ENCODE measurements at regions not wholly inside any gene's neighbourhood (a gene's known extent, or its start where the extent isn't known, plus 50 kb on each side); places are given as distances from the start of the nearest gene placed in this dataset.

GRCh38 chr2:51510303-51510702, 478.4 kb upstream of the NRXN1 start:
- no peak for DNase-seq
- no peaks in the 10 kb centered on the region for H3K36me3 Mint-ChIP-seq (ENCODE audit: low read depth)
- intact Hi-C loops (cut with DNase I, micrococcal nuclease), result no loop called here
- peaks cover 4% of the 10 kb centered on the region for H3K9me3 Mint-ChIP-seq (ENCODE audit: low read depth)
- no peak for ATAC-seq
- ChIA-PET CTCF (no interaction called here), POLR2A (no interaction called here)
- H3K27me3 Mint-ChIP-seq, result no peaks in the 10 kb centered on the region
- H3K27ac Mint-ChIP-seq, result no peak overlapping the region
- no peak overlapping the region for H3K4me3 Mint-ChIP-seq
- H3K4me1 Mint-ChIP-seq, result no peaks in the 10 kb centered on the region

DNA sequence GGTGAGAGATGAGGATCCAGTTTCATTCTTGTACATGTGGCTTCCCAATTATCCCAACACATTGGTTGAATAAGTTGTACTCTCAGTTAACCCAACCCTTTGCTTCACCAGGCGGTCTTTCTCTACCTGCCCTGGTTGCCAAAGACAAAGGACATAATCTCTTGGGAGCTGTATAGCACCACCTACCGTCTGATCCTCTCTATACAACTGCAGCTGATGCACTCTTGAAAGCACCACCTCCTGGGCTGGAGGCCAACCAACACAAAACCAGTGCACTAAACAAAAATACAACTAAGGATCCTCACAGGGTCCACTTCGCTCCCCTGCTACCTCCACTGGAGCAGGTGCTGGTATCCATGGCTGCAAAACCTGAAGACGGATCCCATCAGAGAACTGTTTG, 473.6 kb upstream of the NRXN1 start:
- no peak overlapping the region for H3K4me3 Mint-ChIP-seq
- no peaks in the 10 kb centered on the region for H3K4me1 Mint-ChIP-seq
- no peaks in the 10 kb centered on the region for H3K9me3 Mint-ChIP-seq (ENCODE audit: low read depth)
- DNase-seq, result no peak
- H3K36me3 Mint-ChIP-seq (ENCODE audit: low read depth), result no peaks in the 10 kb centered on the region
- CTCF ChIA-PET, result no interaction called here
- H3K27ac Mint-ChIP-seq, result no peak overlapping the region
- no peaks in the 10 kb centered on the region for H3K27me3 Mint-ChIP-seq
- POLR2A ChIA-PET, result no interaction called here
- no peak for ATAC-seq
- intact Hi-C loops (cut with DNase I, micrococcal nuclease), result no loop called here

DNA sequence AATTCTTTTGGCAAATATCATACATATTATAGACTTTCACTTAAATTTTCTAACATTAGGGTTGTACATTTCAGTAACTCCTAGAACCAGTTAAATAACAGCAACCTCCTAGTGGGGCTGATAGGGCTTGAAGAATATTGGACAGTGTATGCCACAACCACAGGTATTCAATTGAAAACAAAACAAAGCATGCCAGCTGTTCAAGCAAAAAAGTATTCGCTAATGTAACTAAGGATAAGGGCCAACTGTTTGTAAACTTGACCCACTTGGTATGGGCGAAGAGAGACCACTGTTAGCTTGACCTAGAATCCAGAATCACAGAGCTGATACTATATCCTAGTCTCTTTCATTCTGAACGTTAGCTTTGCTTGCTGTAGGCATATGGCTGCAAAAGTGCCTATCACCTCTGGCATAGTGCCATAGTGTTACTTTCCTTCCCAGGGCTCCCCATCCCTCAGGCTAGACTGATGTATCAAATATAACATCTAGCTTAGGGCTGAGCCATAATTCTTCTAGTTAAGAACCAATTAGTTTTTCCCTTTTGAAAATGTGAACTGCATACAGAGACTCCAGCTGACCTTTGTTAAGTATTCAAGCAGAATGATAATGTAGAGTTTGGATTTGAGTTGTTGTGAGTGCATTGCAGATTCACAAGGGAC, 458.8 kb upstream of the NRXN1 start:
- H3K36me3 Mint-ChIP-seq (ENCODE audit: low read depth), result no peaks in the 10 kb centered on the region
- POLR2A ChIA-PET, result no interaction called here
- H3K9me3 Mint-ChIP-seq (ENCODE audit: low read depth), result peaks cover 19% of the 10 kb centered on the region
- no peak overlapping the region for H3K4me3 Mint-ChIP-seq
- H3K27me3 Mint-ChIP-seq, result no peaks in the 10 kb centered on the region
- H3K27ac Mint-ChIP-seq, result no peak overlapping the region
- intact Hi-C loops (cut with DNase I, micrococcal nuclease), result no loop called here
- CTCF ChIA-PET, result no interaction called here
- ATAC-seq, result no peak
- no peaks in the 10 kb centered on the region for H3K4me1 Mint-ChIP-seq
- DNase-seq, result no peak

DNA sequence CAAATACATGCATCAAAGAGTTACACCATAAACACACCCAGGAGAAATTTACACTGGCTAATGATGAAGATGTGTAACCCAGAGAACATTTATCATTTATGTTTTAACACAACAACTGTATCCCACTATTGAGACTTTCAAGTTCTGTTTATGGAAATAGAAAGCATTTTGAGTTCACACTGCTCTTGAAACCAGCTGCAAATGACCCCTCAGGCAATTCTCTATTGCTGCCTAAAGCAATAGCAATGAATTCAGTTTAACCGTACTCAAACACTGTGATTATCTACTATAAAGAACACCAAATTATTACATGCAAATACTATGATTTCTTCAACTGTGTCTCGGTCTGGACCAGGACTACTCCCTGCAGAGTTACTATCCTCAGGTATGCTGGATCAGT, 452.7 kb upstream of the NRXN1 start:
- ATAC-seq (no peak), DNase-seq (no peak)
- ChIA-PET CTCF (no interaction called here), POLR2A (no interaction called here)
- Mint-ChIP-seq H3K4me1 (no peaks in the 10 kb centered on the region), H3K36me3 (ENCODE audit: low read depth) (no peaks in the 10 kb centered on the region), H3K27ac (no peak overlapping the region), H3K27me3 (no peaks in the 10 kb centered on the region), H3K9me3 (ENCODE audit: low read depth) (peaks cover 18% of the 10 kb centered on the region), H3K4me3 (no peak overlapping the region)
- intact Hi-C loops (cut with DNase I, micrococcal nuclease), result no loop called here

DNA sequence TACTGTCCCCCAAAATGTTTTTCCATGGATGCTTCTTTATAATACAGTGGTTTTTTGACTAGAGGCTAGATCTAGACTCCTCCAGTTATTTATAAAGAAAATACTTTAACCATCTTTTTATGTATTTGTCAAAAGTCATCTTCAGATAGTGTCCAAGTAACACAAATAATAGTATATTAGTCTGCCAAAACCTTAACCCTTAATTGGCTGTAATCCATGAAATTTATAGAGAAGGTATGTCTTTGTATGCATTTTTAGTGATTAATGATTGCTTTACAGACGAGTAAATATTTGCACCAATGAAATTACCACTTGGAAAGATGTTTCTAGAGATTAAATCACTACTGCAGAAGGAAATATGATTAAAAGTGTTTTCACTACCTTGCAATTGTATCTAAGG, 451.8 kb upstream of the NRXN1 start:
- Mint-ChIP-seq H3K4me3 (no peak overlapping the region), H3K27me3 (no peaks in the 10 kb centered on the region), H3K9me3 (ENCODE audit: low read depth) (peaks cover 15% of the 10 kb centered on the region), H3K4me1 (no peaks in the 10 kb centered on the region), H3K27ac (no peak overlapping the region), H3K36me3 (ENCODE audit: low read depth) (no peaks in the 10 kb centered on the region)
- intact Hi-C loops (cut with DNase I, micrococcal nuclease), result no loop called here
- DNase-seq (no peak), ATAC-seq (no peak)
- ChIA-PET CTCF (no interaction called here), POLR2A (no interaction called here)

DNA sequence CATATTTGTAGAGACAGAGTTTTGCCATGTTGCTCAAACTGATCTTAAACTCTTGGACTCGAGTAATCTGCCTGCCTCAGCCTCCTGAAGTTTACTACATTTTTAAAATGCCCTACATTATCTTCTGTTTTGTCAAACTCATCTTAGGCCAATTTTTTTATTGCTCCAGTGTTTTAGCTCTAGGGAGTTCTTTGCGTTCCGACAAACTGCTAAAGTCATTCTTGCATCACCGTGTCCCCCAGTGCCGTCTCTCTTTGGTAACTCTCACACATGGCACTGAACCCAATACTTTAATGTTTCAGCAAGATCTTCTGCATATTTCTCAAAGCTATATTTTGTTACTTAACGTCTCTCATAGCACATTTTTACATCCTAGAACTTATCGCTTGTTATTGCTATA, 440.9 kb upstream of the NRXN1 start:
- H3K27me3 Mint-ChIP-seq, result no peaks in the 10 kb centered on the region
- ATAC-seq (no peak), DNase-seq (no peak)
- CTCF ChIA-PET, result no interaction called here
- no peak overlapping the region for H3K27ac Mint-ChIP-seq
- POLR2A ChIA-PET, result no interaction called here
- H3K4me1 Mint-ChIP-seq, result no peaks in the 10 kb centered on the region
- no peaks in the 10 kb centered on the region for H3K36me3 Mint-ChIP-seq (ENCODE audit: low read depth)
- intact Hi-C loops (cut with DNase I, micrococcal nuclease), result no loop called here
- peaks cover 6% of the 10 kb centered on the region for H3K9me3 Mint-ChIP-seq (ENCODE audit: low read depth)
- H3K4me3 Mint-ChIP-seq, result no peak overlapping the region

GRCh38 chr2:51472300-51472699, 440.4 kb upstream of the NRXN1 start:
- no peaks in the 10 kb centered on the region for H3K4me1 Mint-ChIP-seq
- no peak for ATAC-seq
- intact Hi-C loops (cut with DNase I, micrococcal nuclease), result no loop called here
- no peaks in the 10 kb centered on the region for H3K36me3 Mint-ChIP-seq (ENCODE audit: low read depth)
- H3K27ac Mint-ChIP-seq, result no peak overlapping the region
- ChIA-PET POLR2A (no interaction called here), CTCF (no interaction called here)
- H3K9me3 Mint-ChIP-seq (ENCODE audit: low read depth), result peaks cover 6% of the 10 kb centered on the region
- no peaks in the 10 kb centered on the region for H3K27me3 Mint-ChIP-seq
- no peak overlapping the region for H3K4me3 Mint-ChIP-seq
- no peak for DNase-seq

GRCh38 chr2:51469102-51469501, 437.2 kb upstream of the NRXN1 start:
- no peaks in the 10 kb centered on the region for H3K27me3 Mint-ChIP-seq
- POLR2A ChIA-PET, result no interaction called here
- no peak overlapping the region for H3K4me3 Mint-ChIP-seq
- DNase-seq (no peak), ATAC-seq (no peak)
- H3K4me1 Mint-ChIP-seq, result no peaks in the 10 kb centered on the region
- H3K36me3 Mint-ChIP-seq (ENCODE audit: low read depth), result no peaks in the 10 kb centered on the region
- no peak overlapping the region for H3K27ac Mint-ChIP-seq
- intact Hi-C loops (cut with DNase I, micrococcal nuclease), result no loop called here
- peaks cover 6% of the 10 kb centered on the region for H3K9me3 Mint-ChIP-seq (ENCODE audit: low read depth)
- CTCF ChIA-PET, result no interaction called here

GRCh38 chr2:51465326-51465725, 433.4 kb upstream of the NRXN1 start:
- ATAC-seq (no peak), DNase-seq (no peak)
- H3K9me3 Mint-ChIP-seq (ENCODE audit: low read depth), result peaks cover 12% of the 10 kb centered on the region
- no peak overlapping the region for H3K4me3 Mint-ChIP-seq
- ChIA-PET CTCF (no interaction called here), POLR2A (no interaction called here)
- no peaks in the 10 kb centered on the region for H3K4me1 Mint-ChIP-seq
- intact Hi-C loops (cut with DNase I, micrococcal nuclease), result no loop called here
- H3K27ac Mint-ChIP-seq, result no peak overlapping the region
- no peaks in the 10 kb centered on the region for H3K36me3 Mint-ChIP-seq (ENCODE audit: low read depth)
- H3K27me3 Mint-ChIP-seq, result no peaks in the 10 kb centered on the region

DNA sequence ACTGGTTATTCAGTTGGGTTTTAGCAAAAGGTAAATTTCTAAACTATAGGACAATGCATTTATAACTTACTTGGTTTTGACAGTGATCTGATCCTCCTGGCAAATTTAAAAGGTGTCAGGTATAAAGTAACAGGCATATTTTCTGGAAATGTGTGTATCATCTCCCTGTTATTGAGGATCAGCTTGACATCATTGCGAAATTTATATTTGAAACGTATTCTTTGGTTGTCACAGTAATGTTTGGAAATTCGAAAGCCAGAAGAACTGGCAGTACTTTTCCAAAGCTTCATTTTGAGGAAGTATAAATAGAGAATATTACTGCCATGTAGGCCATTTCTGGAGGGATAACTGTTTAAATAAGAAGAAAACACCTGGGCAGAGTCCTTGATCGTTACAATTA, 422.2 kb upstream of the NRXN1 start:
- CTCF ChIA-PET, result no interaction called here
- intact Hi-C loops (cut with DNase I, micrococcal nuclease), result no loop called here
- POLR2A ChIA-PET, result no interaction called here

GRCh38 chr2:51448911-51449310, 417.0 kb upstream of the NRXN1 start:
- no peak overlapping the region for H3K27ac Mint-ChIP-seq
- no peaks in the 10 kb centered on the region for H3K36me3 Mint-ChIP-seq (ENCODE audit: low read depth)
- no peak for DNase-seq
- no peaks in the 10 kb centered on the region for H3K27me3 Mint-ChIP-seq
- H3K4me1 Mint-ChIP-seq, result no peaks in the 10 kb centered on the region
- ChIA-PET POLR2A (no interaction called here), CTCF (no interaction called here)
- no peak overlapping the region for H3K4me3 Mint-ChIP-seq
- intact Hi-C loops (cut with DNase I, micrococcal nuclease), result no loop called here
- no peak for ATAC-seq
- peaks cover 15% of the 10 kb centered on the region for H3K9me3 Mint-ChIP-seq (ENCODE audit: low read depth)

More for the DNA sequence above, 422.2 kb upstream of the NRXN1 start:
- Mint-ChIP-seq H3K4me3 (no peak overlapping the region), H3K4me1 (no peaks in the 10 kb centered on the region), H3K36me3 (ENCODE audit: low read depth) (no peaks in the 10 kb centered on the region), H3K27ac (no peak overlapping the region), H3K27me3 (no peaks in the 10 kb centered on the region), H3K9me3 (ENCODE audit: low read depth) (peaks cover 10% of the 10 kb centered on the region)
- ATAC-seq (no peak), DNase-seq (no peak)

DNA sequence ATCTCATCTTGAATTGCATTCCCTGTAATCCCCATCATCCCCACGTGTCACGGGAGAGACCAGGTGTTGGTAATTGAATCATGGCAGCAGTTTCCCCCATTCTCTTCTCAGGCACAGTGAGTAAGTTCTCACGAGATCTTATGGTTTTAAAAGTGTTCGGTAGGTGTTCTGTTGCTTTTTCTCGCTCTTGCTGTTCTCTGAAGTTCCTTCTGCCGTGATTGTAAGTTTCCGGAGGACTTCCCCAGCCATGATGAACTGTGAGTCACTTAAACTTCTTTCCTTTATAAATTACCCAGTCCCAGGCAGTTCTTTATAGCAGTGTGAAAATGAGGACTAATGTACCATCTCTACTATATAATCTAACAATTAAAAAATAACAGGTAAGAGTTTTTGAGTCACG, 409.9 kb upstream of the NRXN1 start:
- DNase-seq (no peak), ATAC-seq (no peak)
- H3K4me3 Mint-ChIP-seq, result no peak overlapping the region
- H3K36me3 Mint-ChIP-seq (ENCODE audit: low read depth), result no peaks in the 10 kb centered on the region
- no peaks in the 10 kb centered on the region for H3K27me3 Mint-ChIP-seq
- intact Hi-C loops (cut with DNase I, micrococcal nuclease), result no loop called here
- H3K9me3 Mint-ChIP-seq (ENCODE audit: low read depth), result peaks cover 12% of the 10 kb centered on the region
- CTCF ChIA-PET, result no interaction called here
- H3K4me1 Mint-ChIP-seq, result no peaks in the 10 kb centered on the region
- H3K27ac Mint-ChIP-seq, result no peak overlapping the region
- POLR2A ChIA-PET, result no interaction called here

DNA sequence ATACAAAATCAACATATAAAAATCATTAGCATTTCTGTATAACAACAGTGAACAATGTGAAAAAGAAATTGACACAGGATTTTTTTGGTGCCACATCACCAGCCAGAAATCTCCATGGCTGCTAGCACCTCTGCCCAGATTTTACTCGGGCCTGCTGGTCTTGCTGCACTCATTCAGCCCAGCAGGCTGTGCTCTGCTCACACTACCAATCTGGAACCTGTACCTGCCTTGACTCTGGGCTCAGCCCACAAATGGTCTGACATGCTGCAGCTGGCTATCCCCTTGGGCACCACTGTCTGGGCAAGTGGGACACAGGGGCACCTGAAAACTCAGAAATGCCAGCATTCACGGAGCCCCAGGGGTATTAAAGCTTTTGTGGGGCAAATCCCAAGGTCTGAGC, 392.5 kb upstream of the NRXN1 start:
- ChIA-PET POLR2A (no interaction called here), CTCF (no interaction called here)
- intact Hi-C loops (cut with DNase I, micrococcal nuclease), result no loop called here
- Mint-ChIP-seq H3K27me3 (no peaks in the 10 kb centered on the region), H3K9me3 (ENCODE audit: low read depth) (peaks cover 13% of the 10 kb centered on the region), H3K27ac (no peak overlapping the region), H3K36me3 (ENCODE audit: low read depth) (no peaks in the 10 kb centered on the region), H3K4me3 (no peak overlapping the region), H3K4me1 (no peaks in the 10 kb centered on the region)
- no peak for DNase-seq
- no peak for ATAC-seq

Measured in activated CD4-positive, alpha-beta T cell treated with anti-CD3 and anti-CD28 coated beads for 36 hours (primary cell).